ENCODE measurements at regions not wholly inside any gene's neighbourhood (a gene's known extent, or its start where the extent isn't known, plus 50 kb on each side); places are given as distances from the start of the nearest gene placed in this dataset.

- intact Hi-C loops (cut with DNase I): no loop called here
Measured at GRCh38 chr4:13236485-13236884, 247.7 kb downstream of the RAB28 start.

DNA sequence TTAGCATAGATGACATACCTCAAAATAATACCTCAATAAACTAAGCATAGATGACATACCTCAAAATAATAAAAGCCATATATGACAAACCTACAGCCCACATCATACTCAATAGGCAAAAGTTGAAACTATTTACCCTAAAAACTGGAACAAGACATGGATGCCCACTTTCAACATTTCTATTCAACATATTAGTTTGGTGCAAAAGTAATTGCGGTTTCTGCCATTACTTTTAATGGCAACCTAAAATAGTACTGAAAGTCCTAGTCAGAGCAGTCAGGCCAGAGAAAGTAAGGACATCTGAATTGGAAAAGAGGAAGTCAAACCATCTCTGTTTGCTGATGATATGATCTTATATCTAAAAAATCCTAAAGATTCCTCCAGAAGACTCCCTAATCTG lies 250.4 kb downstream of the RAB28 start:
- Histone ChIP-seq H3K27me3 (no peaks in the 10 kb centered on the region), H3K27ac (no peak overlapping the region), H3K9me3 (no peaks in the 10 kb centered on the region), H3K4me3 (no peak overlapping the region), H3K36me3 (no peaks in the 10 kb centered on the region), H3K4me1 (no peaks in the 10 kb centered on the region)
- ATAC-seq (no peak), DNase-seq (no peak), FAIRE-seq (peak; percentile 9)
- intact Hi-C loops (cut with DNase I): no loop called here
- TF ChIP-seq, protein P1, sequence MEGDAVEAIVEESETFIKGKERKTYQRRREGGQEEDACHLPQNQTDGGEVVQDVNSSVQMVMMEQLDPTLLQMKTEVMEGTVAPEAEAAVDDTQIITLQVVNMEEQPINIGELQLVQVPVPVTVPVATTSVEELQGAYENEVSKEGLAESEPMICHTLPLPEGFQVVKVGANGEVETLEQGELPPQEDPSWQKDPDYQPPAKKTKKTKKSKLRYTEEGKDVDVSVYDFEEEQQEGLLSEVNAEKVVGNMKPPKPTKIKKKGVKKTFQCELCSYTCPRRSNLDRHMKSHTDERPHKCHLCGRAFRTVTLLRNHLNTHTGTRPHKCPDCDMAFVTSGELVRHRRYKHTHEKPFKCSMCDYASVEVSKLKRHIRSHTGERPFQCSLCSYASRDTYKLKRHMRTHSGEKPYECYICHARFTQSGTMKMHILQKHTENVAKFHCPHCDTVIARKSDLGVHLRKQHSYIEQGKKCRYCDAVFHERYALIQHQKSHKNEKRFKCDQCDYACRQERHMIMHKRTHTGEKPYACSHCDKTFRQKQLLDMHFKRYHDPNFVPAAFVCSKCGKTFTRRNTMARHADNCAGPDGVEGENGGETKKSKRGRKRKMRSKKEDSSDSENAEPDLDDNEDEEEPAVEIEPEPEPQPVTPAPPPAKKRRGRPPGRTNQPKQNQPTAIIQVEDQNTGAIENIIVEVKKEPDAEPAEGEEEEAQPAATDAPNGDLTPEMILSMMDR (IDR thresholded peaks at IDR 0.05): no peak
- WGBS, 2 donors: 66 to 76% methylated on average over 1 of the region's 1 CpG

More at GRCh38 chr4:13236485-13236884, 247.7 kb downstream of the RAB28 start:
- Histone ChIP-seq H3K36me3 (no peaks in the 10 kb centered on the region), H3K9me3 (no peaks in the 10 kb centered on the region), H3K4me3 (no peak overlapping the region), H3K4me1 (no peaks in the 10 kb centered on the region), H3K27ac (no peak overlapping the region), H3K27me3 (no peaks in the 10 kb centered on the region)
- ATAC-seq (no peak), DNase-seq (no peak), FAIRE-seq (no peak)
- TF ChIP-seq, protein P1 (IDR thresholded peaks at IDR 0.05): no peak
- WGBS, 2 donors: 88 to 90% methylated on average over 4 of the region's 4 CpGs

- FAIRE-seq: no peak
Measured at GRCh38 chr4:13219971-13220370, 264.2 kb downstream of the RAB28 start.

GRCh38 chr4:13218326-13218958 lies 265.7 kb downstream of the RAB28 start:
- Histone ChIP-seq H3K27ac (no peak overlapping the region), H3K4me1 (no peaks in the 10 kb centered on the region), H3K9me3 (no peaks in the 10 kb centered on the region), H3K4me3 (no peak overlapping the region), H3K36me3 (no peaks in the 10 kb centered on the region), H3K27me3 (no peaks in the 10 kb centered on the region)
- no peak for ATAC-seq
- WGBS, 2 donors: 67 to 70% methylated on average over 4 of the region's 4 CpGs
- DNase-seq: no peak
- TF ChIP-seq, protein P1 (IDR thresholded peaks at IDR 0.05): no peak
- intact Hi-C loops (cut with DNase I): no loop called here
- FAIRE-seq: no peak

More at GRCh38 chr4:13219971-13220370, 264.2 kb downstream of the RAB28 start:
- Histone ChIP-seq H3K9me3 (no peaks in the 10 kb centered on the region), H3K4me3 (no peak overlapping the region), H3K27me3 (no peaks in the 10 kb centered on the region), H3K36me3 (no peaks in the 10 kb centered on the region), H3K27ac (no peak overlapping the region), H3K4me1 (no peaks in the 10 kb centered on the region)
- no peak for DNase-seq
- 86 to 91% methylated on average over 4 of the region's 4 CpGs for WGBS, 2 donors
- TF ChIP-seq, protein P1 (IDR thresholded peaks at IDR 0.05): no peak
- intact Hi-C loops (cut with DNase I): no loop called here
- ATAC-seq: no peak

DNA sequence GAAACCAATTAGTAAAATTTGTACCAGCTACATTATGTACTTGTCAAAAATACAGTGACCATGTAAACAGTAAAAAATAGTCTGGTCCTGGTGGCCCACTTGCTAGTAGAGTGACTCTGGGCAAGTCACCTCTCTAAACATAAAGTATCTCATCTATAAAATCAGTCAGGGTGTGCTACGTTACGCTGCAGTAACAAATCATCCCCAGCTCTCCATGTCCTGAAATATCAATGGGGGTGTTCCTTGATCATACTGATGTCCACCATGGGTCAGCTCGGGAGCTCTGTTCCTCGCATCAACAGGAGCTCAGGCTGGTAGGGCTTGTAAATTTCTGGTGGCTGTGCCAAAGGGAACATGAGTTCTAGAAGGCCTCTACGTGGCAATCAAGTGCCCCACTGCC lies 268.6 kb downstream of the RAB28 start:
- no peaks in the 10 kb centered on the region for H3K4me1 ChIP-seq
- WGBS, 2 donors: 87 to 94% methylated on average over 5 of the region's 5 CpGs
- H3K9me3 ChIP-seq: no peaks in the 10 kb centered on the region
- intact Hi-C loops (cut with DNase I): no loop called here
- no peak for ATAC-seq
- no peaks in the 10 kb centered on the region for H3K27me3 ChIP-seq
- DNase-seq: no peak
- H3K27ac ChIP-seq: no peak overlapping the region
- TF ChIP-seq, protein P1 (IDR thresholded peaks at IDR 0.05): no peak
- no peak overlapping the region for H3K4me3 ChIP-seq
- H3K36me3 ChIP-seq: no peaks in the 10 kb centered on the region
- FAIRE-seq: no peak

Data from pancreas (tissue), 10 donors.